Adrenal gland (tissue), 5 donors: ENCODE measurements at regions not wholly inside any gene's neighbourhood (a gene's known extent, or its start where the extent isn't known, plus 50 kb on each side); places are given as distances from the start of the nearest gene placed in this dataset.

Source experiments
- CTCF ChIP-seq, 6 experiments: fragments of 450-650 bp in 4 of 6; fragments of 200-600 bp in 2 of 6; sonication (generic) in 1 of 6; IDR thresholded peaks; 1 replicate in 5 of 6; 2 replicates in 1 of 6; pipeline versions ENCODE4 v1.5.1 to v1.8.0; 2016 to 2021; ENCODE audit warnings: antibody characterized with exemption in 6 of 6, mild to moderate bottlenecking in 2 of 6, moderate library complexity in 1 of 6
- POLR2A ChIP-seq, 2 donors: fragments of 450-650 bp; IDR thresholded peaks; one replicate each; pipeline ENCODE4 v1.6.1; 2017; ENCODE audit warnings: antibody characterized with exemption in 2 of 2, mild to moderate bottlenecking in 2 of 2, moderate library complexity in 1 of 2
- donor health status: DM: no; HTN: no; CAD: no.

- TF ChIP-seq CTCF (IDR thresholded peaks at IDR 0.05) (no peak), POLR2A (IDR thresholded peaks at IDR 0.05) (no peak)
These were observed 380.7 kb upstream of the KIRREL3 start for GRCh38 chr11:127381247-127381646.
